ENCODE measurements at regions not wholly inside any gene's neighbourhood (a gene's known extent, or its start where the extent isn't known, plus 50 kb on each side); places are given as distances from the start of the nearest gene placed in this dataset.

DNA sequence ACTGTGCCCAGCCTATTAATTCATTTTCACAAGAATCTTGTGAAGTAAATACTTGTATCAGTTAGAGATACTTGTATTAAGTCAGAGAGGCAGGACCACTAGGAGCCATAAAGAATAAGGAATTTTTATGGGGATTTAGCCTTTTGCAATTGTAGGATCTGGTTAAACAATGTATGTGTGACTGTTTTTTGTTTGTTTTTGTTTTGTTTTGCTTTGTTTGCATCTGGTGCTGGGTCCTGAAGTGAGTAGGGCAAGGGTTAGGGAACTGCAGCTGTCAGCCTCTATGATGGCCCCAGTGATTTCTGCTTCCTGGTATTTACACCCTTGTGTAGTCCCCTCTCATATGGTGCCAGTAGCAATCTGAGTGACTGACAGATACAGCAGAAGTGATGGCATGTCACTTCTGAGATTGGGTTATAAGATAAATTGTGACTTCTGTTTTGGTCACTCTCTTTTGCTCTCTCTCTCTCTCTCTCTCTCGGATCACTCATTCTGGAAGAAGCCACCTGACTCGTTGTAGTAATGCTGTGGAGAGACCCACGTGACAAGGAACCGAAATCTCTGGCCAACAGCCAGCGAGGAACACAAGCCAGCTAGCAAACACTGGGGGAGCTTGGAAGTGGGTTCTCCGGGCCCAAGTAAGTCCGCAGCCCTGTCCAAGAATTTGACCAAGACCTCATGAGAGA is 96.2 kb upstream of the MARK1 start:
- TF ChIP-seq POLR2AphosphoS5 (IDR thresholded peaks at IDR 0.05; ENCODE audit: low read depth, low read length) (no peak), POLR2A (IDR thresholded peaks at IDR 0.05; ENCODE audit: low read depth, low read length) (no peak)
